ENCODE measurements at regions not wholly inside any gene's neighbourhood (a gene's known extent, or its start where the extent isn't known, plus 50 kb on each side); places are given as distances from the start of the nearest gene placed in this dataset.
A peak's percentile ranks its signal among the peaks of the same experiment; 100 is the strongest.

DNA sequence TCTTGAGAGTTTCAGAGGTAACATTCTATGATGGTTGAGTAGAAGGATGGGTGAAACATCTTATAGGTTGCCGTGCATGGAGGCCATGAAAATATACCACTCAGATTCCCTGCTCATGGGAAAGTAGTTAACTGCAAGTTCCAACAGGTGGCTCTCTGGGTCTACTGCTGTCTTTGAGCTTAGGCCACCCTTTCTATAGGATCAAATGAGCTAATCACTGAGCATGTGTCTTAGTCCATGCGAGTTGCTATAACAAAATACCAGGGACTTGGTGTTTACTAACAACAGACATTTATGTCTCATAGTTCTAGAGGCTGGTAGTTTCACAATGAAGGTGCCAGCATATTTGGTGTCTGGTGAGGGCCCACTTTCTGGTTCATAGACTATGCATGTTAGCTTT, 144.8 kb upstream of the UNC5C start:
- no peaks in the 10 kb centered on the region for H3K4me1 ChIP-seq
- intact Hi-C loops (cut with DNase I; ENCODE audit: low total_unique reads): no loop called here
- H3K4me3 ChIP-seq: no peak overlapping the region
- H3K27me3 ChIP-seq: no peaks in the 10 kb centered on the region
- peak in 1 of 2 donors; percentile 12 for DNase-seq
- H3K27ac ChIP-seq: no peak overlapping the region
- TF ChIP-seq CTCF (IDR thresholded peaks at IDR 0.05) (peak in 1 of 7 experiments; percentile 9), POLR2A (IDR thresholded peaks at IDR 0.05) (no peak)
- WGBS, 5 donors: 45 to 73% (median 48%) methylated on average over 2 of the region's 2 CpGs
- H3K9me3 ChIP-seq: no peaks in the 10 kb centered on the region
- no peaks in the 10 kb centered on the region for H3K36me3 ChIP-seq

- no peak overlapping the region for H3K4me3 ChIP-seq
- no peak overlapping the region for H3K27ac ChIP-seq
- WGBS, 5 donors: 45 to 65% (median 49%) methylated on average over 1 of the region's 1 CpG
- no peaks in the 10 kb centered on the region for H3K4me1 ChIP-seq
- H3K27me3 ChIP-seq: no peaks in the 10 kb centered on the region
- H3K36me3 ChIP-seq: no peaks in the 10 kb centered on the region
- intact Hi-C loops (cut with DNase I; ENCODE audit: low total_unique reads): no loop called here
- DNase-seq: no peak
- TF ChIP-seq POLR2AphosphoS5 (IDR thresholded peaks at IDR 0.05): no peak
- no peak for TF ChIP-seq CTCF (IDR thresholded peaks at IDR 0.05)
- TF ChIP-seq POLR2A (IDR thresholded peaks at IDR 0.05): no peak
- TF ChIP-seq EP300 (IDR thresholded peaks at IDR 0.05): no peak
- no peaks in the 10 kb centered on the region for H3K9me3 ChIP-seq
Observed at GRCh38 chr4:95676190-95676589, 127.4 kb upstream of the UNC5C start.

- no peak for DNase-seq
- TF ChIP-seq POLR2A (IDR thresholded peaks at IDR 0.05) (no peak), EP300 (IDR thresholded peaks at IDR 0.05) (no peak), POLR2AphosphoS5 (IDR thresholded peaks at IDR 0.05) (no peak), CTCF (IDR thresholded peaks at IDR 0.05) (no peak)
- Histone ChIP-seq H3K36me3 (no peaks in the 10 kb centered on the region), H3K9me3 (no peaks in the 10 kb centered on the region), H3K27me3 (no peaks in the 10 kb centered on the region), H3K4me3 (no peak overlapping the region), H3K4me1 (no peaks in the 10 kb centered on the region), H3K27ac (no peak overlapping the region)
- intact Hi-C loops (cut with DNase I; ENCODE audit: low total_unique reads): no loop called here
Observed at GRCh38 chr4:95675623-95676022, 126.8 kb upstream of the UNC5C start.

- intact Hi-C loops (cut with DNase I; ENCODE audit: low total_unique reads): no loop called here
- no peaks in the 10 kb centered on the region for H3K4me1 ChIP-seq
- no peak overlapping the region for H3K27ac ChIP-seq
- DNase-seq: peak in 1 of 2 donors; percentile 5
- no peaks in the 10 kb centered on the region for H3K9me3 ChIP-seq
- TF ChIP-seq CTCF (IDR thresholded peaks at IDR 0.05) (no peak), EP300 (IDR thresholded peaks at IDR 0.05) (no peak), POLR2AphosphoS5 (IDR thresholded peaks at IDR 0.05) (no peak), POLR2A (IDR thresholded peaks at IDR 0.05) (no peak)
- no peaks in the 10 kb centered on the region for H3K36me3 ChIP-seq
- 42 to 62% (median 51%) methylated on average over 2 of the region's 2 CpGs for whole genome bisulfite sequencing, 5 donors
- no peak overlapping the region for H3K4me3 ChIP-seq
- no peaks in the 10 kb centered on the region for H3K27me3 ChIP-seq
Observed at GRCh38 chr4:95674521-95674981, 125.8 kb upstream of the UNC5C start.

Data from stomach (tissue), 8 donors.